ENCODE measurements at regions not wholly inside any gene's neighbourhood (a gene's known extent, or its start where the extent isn't known, plus 50 kb on each side); places are given as distances from the start of the nearest gene placed in this dataset.
"Not testable (repeated sequence)": the region's sequence is repeated elsewhere in the genome, so short reads cannot be mapped to it uniquely, and the experiment has no call there.

DNA sequence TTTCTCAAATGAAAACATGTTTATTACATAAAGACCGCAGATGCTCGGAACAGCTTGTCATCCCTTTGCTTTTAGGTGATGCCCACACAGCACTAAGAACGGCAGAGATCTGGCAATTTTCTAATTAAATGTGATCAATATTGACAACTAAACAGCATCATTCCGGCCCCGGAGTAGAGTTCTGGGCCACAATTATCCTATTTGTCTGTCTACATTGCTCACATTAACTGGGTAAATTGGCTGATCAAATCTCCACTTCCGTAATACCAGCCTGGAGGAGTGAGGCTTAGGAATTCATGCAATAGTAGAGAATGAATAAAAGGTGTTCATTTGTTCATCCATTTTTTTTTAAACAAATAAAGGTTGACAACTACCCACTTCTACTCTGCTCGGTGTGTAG lies 245.1 kb upstream of the C9orf72 start:
- DNase-seq (ENCODE audit: low spot score) = no peak
- ATAC-seq (ENCODE audit: low FRiP score) = no peak
- TF ChIP-seq, protein P1, sequence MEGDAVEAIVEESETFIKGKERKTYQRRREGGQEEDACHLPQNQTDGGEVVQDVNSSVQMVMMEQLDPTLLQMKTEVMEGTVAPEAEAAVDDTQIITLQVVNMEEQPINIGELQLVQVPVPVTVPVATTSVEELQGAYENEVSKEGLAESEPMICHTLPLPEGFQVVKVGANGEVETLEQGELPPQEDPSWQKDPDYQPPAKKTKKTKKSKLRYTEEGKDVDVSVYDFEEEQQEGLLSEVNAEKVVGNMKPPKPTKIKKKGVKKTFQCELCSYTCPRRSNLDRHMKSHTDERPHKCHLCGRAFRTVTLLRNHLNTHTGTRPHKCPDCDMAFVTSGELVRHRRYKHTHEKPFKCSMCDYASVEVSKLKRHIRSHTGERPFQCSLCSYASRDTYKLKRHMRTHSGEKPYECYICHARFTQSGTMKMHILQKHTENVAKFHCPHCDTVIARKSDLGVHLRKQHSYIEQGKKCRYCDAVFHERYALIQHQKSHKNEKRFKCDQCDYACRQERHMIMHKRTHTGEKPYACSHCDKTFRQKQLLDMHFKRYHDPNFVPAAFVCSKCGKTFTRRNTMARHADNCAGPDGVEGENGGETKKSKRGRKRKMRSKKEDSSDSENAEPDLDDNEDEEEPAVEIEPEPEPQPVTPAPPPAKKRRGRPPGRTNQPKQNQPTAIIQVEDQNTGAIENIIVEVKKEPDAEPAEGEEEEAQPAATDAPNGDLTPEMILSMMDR (IDR thresholded peaks at IDR 0.05) = no peak

DNA sequence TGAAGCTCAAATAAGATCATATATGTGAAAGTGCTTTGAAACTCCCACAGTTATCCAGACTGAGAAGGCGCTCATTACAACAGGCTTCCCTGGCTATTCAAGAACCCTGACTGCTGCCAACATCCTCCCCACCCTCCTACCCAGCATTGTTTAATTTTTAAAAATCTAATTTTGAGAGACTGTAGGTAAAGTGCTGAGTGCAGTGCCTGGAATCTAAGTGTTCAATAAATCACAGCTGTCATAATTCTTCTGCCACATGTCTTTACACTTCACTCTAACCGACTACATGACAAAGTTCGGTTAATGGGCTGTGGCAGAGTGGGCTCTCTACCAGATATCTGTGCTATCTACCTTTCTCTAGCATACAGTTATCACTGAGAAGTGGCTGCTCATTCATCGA lies 255.6 kb upstream of the C9orf72 start:
- TF ChIP-seq, protein P1 (IDR thresholded peaks at IDR 0.05) = no peak
- no peak for DNase-seq (ENCODE audit: low spot score)
- no peak for ATAC-seq (ENCODE audit: low FRiP score)

DNA sequence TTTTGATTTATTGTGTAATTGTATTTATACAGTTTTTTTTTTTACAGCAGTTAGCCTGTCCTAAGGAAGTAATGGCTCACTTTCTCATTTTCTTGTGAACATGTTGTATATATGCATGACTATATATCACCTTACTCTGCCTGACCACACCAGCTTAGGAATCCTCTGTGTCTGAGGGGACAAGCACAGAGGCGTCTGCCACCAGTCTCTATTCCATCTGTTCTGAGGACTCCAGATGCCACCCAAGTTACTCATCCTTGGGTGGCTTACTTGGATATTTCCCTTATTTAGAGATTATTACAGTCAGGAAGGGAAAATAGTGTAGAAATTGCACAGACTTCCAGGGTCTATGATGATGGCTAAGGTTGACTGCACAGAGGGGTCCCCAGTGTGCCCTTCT lies 256.3 kb upstream of the C9orf72 start:
- DNase-seq (ENCODE audit: low spot score) (no peak), ATAC-seq (ENCODE audit: low FRiP score) (no peak)
- TF ChIP-seq, protein P1 (IDR thresholded peaks at IDR 0.05) = no peak

- ATAC-seq (ENCODE audit: low FRiP score); DNase-seq (ENCODE audit: low spot score): not testable (repeated sequence)
These were observed 258.8 kb upstream of the C9orf72 start for GRCh38 chr9:27832108-27832507.

- no peak for DNase-seq (ENCODE audit: low spot score)
- TF ChIP-seq, protein P1 (IDR thresholded peaks at IDR 0.05) = no peak
- no peak for ATAC-seq (ENCODE audit: low FRiP score)
These were observed 262.0 kb upstream of the C9orf72 start for GRCh38 chr9:27835286-27835685.

GRCh38 chr9:27835746-27836145 lies 262.5 kb upstream of the C9orf72 start:
- ATAC-seq (ENCODE audit: low FRiP score) (no peak), DNase-seq (ENCODE audit: low spot score) (no peak)
- TF ChIP-seq, protein P1 (IDR thresholded peaks at IDR 0.05) = no peak

DNA sequence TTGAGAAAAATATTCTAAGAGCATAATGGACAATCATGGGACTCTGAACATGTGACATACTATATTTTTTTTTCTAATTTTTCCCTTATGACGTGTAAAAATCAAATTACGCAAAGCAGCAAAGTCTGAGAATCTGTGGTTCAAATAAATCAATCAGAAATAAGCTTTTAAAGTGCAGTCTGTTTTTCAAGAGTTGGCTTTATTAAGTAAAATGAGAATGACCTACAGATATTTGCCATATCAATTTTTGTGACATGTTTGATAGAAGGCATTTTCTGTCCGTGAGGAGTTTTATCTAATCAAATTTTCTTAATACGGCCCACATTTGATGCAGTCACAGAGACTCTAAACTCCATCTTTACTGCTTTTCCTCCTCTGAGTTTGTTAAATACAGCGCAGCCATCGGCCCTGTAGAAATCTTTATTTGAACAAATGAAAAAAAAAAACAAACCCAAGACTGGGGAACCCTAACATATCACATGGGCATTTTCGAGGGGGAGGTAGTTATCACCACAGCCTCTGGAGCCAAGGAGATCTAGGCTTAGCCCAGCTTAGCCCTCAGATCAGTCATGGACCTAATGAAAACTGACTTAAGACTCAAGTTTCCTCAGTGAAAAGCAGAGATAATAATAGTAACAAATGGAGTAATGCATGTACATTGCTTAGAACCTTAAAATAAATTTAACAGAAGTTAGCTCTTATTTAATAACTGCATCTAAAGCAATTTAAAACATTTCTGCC lies 263.6 kb upstream of the C9orf72 start:
- ATAC-seq (ENCODE audit: low FRiP score) = no peak
- TF ChIP-seq, protein P1 (IDR thresholded peaks at IDR 0.05) = no peak
- DNase-seq (ENCODE audit: low spot score) = no peak
